SK-N-SH (cell line): ENCODE measurements at regions not wholly inside any gene's neighbourhood (a gene's known extent, or its start where the extent isn't known, plus 50 kb on each side); places are given as distances from the start of the nearest gene placed in this dataset.
A peak's percentile ranks its signal among the peaks of the same experiment; 100 is the strongest.

Source experiments
- CHD2 ChIP-seq: fragments of 150-350 bp; IDR thresholded peaks from 2 replicates; pipeline ENCODE4 v1.6.1; 2018; ENCODE audit warnings: low read length; ENCODE audit not compliant: partially characterized antibody
- CTCF ChIP-seq: fragments of 200-600 bp; sonication (generic); IDR thresholded peaks from 2 replicates; pipeline ENCODE4 v1.6.1; 2017; ENCODE audit warnings: antibody characterized with exemption, mild to moderate bottlenecking, moderate library complexity
- EP300 ChIP-seq, 2 experiments: IDR thresholded peaks; 2 replicates each; pipeline versions ENCODE4 v1.4.0 to v1.6.1; 2012; ENCODE audit warnings: borderline replicate concordance in 1 of 2, low read depth in 1 of 2, low read length in 1 of 2
- FOXJ3 ChIP-seq: sonication (generic); formaldehyde crosslinking; IDR thresholded peaks from 2 replicates; pipeline ENCODE4 v1.5.1; 2020; ENCODE audit warnings: mild to moderate bottlenecking, missing genetic modification reagents
- IRF3 ChIP-seq: fragments of 150-350 bp; IDR thresholded peaks from 2 replicates; pipeline ENCODE4 v1.6.1; 2016; ENCODE audit warnings: mild to moderate bottlenecking, low read depth, low read length
- MAX ChIP-seq: IDR thresholded peaks from 2 replicates; pipeline ENCODE4 v1.4.0; 2012; ENCODE audit warnings: low read depth
- MEF2A ChIP-seq: IDR thresholded peaks from 2 replicates; pipeline ENCODE4 v1.4.0; 2012; ENCODE audit warnings: low read depth, borderline replicate concordance
- MXI1 ChIP-seq: IDR thresholded peaks from 2 replicates; pipeline ENCODE4 v1.6.1; 2012; ENCODE audit warnings: mild to moderate bottlenecking, low read depth, low read length, improper control_type of control experiment
- POLR2AphosphoS5 ChIP-seq: IDR thresholded peaks from 2 replicates; pipeline ENCODE4 v1.6.1; 2012; ENCODE audit warnings: low read depth, low read length
- RAD21 ChIP-seq: IDR thresholded peaks from 2 replicates; pipeline ENCODE4 v1.6.1; 2012; ENCODE audit warnings: mild to moderate bottlenecking, low read length
- RFX5 ChIP-seq: IDR thresholded peaks from 2 replicates; pipeline ENCODE4 v1.6.1; 2012; ENCODE audit warnings: mild to moderate bottlenecking, improper control_type of control experiment, low read length
- SMC3 ChIP-seq: IDR thresholded peaks from 2 replicates; pipeline ENCODE4 v1.6.1; 2012; ENCODE audit warnings: low read depth, low read length, improper control_type of control experiment
- TEAD4 ChIP-seq: IDR thresholded peaks from 2 replicates; pipeline ENCODE4 v1.4.0; 2012; ENCODE audit warnings: mild to moderate bottlenecking, borderline replicate concordance; ENCODE audit not compliant: insufficient read depth
- TF ChIP-seq, protein P1 (sequence below): IDR thresholded peaks from 2 replicates; pipeline ENCODE4 v1.6.1; 2012; ENCODE audit warnings: mild to moderate bottlenecking, low read depth, low read length, moderate library complexity

- TF ChIP-seq CTCF, result peak; percentile 50
- peak; percentile 33 for TF ChIP-seq RAD21
- no peak for TF ChIP-seq SMC3
- TF ChIP-seq EP300 (IDR thresholded peaks at IDR 0.05; ENCODE audit: borderline replicate concordance in 1 of 2, low read depth in 1 of 2, low read length in 1 of 2), result no peak
- TF ChIP-seq CHD2, result no peak
- TF ChIP-seq, protein P1, sequence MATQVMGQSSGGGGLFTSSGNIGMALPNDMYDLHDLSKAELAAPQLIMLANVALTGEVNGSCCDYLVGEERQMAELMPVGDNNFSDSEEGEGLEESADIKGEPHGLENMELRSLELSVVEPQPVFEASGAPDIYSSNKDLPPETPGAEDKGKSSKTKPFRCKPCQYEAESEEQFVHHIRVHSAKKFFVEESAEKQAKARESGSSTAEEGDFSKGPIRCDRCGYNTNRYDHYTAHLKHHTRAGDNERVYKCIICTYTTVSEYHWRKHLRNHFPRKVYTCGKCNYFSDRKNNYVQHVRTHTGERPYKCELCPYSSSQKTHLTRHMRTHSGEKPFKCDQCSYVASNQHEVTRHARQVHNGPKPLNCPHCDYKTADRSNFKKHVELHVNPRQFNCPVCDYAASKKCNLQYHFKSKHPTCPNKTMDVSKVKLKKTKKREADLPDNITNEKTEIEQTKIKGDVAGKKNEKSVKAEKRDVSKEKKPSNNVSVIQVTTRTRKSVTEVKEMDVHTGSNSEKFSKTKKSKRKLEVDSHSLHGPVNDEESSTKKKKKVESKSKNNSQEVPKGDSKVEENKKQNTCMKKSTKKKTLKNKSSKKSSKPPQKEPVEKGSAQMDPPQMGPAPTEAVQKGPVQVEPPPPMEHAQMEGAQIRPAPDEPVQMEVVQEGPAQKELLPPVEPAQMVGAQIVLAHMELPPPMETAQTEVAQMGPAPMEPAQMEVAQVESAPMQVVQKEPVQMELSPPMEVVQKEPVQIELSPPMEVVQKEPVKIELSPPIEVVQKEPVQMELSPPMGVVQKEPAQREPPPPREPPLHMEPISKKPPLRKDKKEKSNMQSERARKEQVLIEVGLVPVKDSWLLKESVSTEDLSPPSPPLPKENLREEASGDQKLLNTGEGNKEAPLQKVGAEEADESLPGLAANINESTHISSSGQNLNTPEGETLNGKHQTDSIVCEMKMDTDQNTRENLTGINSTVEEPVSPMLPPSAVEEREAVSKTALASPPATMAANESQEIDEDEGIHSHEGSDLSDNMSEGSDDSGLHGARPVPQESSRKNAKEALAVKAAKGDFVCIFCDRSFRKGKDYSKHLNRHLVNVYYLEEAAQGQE, result no peak
- no peak for TF ChIP-seq POLR2AphosphoS5
- TF ChIP-seq MEF2A, result no peak
- TF ChIP-seq FOXJ3, result no peak
- TF ChIP-seq MAX, result no peak
- TF ChIP-seq RFX5, result no peak
- TF ChIP-seq TEAD4, result no peak
- no peak for TF ChIP-seq IRF3
- no peak for TF ChIP-seq MXI1
These were observed 62.2 kb upstream of the FDX1 start for GRCh38 chr11:110367571-110367970.
